ENCODE measurements at regions not wholly inside any gene's neighbourhood (a gene's known extent, or its start where the extent isn't known, plus 50 kb on each side); places are given as distances from the start of the nearest gene placed in this dataset.
"Not testable (repeated sequence)": the region's sequence is repeated elsewhere in the genome, so short reads cannot be mapped to it uniquely, and the experiment has no call there.

DNA sequence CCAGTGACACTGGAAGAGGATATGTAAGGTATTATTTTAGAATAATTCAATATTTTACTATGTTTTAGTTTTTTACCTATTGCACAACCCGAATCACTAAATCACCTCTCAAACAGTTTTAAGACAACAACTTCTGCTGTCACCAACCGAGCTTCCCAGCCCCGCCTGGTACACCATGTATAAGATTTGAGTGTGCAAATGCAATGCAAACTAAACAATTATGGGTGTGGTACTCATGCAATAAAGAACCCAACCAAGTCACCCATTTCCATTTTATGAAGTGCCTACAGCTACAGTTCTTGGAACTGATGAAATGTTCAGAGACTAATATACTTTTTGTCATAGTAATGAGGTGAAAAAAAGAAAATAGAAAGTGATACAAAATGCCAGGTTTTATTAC is 256.2 kb downstream of the TAFA4 start:
- no peak for DNase-seq

DNA sequence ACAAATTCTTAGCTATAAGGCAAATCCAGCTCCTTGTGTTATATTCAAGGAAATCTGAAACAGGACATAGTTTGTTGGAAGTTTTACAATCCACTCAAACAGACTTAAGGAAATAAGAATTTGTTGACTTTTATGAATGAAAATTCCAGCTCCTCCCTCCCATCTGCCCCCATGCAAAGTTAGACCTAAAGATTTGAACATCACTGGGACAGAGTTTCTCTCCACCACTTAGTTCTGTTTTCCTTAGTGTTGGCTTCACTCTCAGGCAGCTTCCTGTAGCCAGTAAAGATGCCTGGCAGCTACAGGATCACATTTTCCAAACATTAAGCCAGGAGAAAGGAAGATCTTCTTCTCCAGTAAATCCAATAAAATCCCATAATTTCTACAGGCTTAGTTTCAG is 265.0 kb downstream of the TAFA4 start:
- DNase-seq, result no peak

DNA sequence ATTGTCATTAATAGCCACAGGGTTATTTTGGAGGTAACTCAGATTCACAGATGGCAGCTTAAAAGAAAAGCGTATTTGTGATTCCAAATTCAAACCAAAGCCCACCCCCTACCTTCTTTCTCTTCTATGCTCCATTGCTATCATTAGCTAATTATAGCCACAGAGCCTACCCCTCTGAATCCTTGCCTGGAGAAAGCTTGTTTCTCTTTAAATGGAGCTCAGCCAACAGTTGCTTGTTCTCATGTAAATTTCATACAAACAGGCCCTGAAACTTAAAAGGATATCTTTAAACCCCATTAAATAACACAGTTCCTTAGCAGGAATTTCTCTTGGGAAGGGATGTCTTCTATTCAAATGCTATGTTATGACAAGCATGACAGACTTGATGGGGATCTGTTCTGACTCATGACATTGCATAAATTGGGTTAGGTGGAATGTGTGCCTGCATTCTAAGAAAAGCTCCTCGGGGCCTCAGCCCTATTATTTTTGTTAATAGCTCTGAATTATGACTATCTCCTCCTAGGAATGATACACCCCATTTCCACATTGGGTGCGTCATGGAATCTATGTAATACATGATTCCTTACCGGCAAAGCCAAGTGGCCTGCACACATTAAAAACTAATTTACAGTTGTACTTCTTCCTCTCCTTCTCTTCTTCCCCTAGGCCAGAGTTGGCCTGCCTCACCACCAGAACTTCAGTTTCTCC is 265.8 kb downstream of the TAFA4 start:
- no peak for DNase-seq

DNA sequence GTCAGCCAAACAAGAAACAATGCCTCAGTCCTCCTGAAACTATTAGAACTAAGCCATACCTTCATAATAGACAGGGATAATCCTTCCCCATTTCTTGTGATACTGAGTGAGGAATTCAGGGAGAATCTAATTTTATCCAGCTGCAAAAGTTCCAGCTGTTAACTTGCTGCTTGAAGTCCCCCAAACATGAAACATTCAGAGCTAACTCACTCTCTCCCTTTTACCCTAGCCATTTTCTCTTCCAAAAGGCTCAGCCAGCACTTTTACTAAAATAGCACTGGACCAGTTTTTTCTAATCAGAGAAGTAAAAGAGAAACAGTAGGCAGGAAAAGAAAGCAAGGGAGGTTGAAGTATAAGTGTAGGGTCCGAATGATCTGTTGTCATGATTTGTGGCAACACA is 268.1 kb downstream of the TAFA4 start:
- no peak for DNase-seq

DNA sequence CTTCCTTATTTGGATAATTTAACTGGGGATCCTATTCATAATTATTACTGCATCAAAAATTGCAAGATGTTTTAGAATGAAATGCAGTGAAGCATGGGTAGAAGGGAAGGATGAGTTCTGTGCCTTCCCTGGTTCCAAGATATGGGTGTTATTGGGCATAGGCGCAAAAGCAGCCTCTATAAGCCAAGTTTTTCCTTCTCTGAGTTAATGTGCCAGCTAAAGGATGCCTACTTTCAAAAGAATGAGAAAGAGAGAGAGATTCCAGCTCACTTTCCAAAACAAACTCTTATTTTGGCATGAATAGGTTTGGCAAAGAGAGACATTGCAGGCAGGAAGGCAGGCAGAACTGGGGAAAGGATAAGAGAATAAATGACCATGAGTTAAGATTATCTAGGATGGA is 270.2 kb downstream of the TAFA4 start:
- no peak for DNase-seq

DNA sequence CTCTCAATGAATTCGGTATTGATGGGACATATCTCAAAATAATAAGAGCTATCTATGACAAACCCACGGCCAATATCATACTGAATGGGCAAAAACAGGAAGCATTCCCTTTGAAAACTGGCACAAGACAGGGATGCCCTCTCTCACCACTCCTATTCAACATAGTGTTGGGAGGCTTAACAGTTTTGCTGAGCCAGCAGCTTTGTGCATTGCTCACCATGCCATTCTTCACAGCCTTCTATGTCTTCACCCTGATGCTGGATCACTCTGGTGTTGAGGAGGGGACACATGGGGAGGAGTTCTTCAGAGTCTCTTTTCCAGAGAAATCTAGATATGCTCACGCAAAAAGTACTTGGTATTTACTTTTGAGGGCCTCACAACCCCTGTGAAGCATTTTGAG is 281.7 kb downstream of the TAFA4 start:
- not testable (repeated sequence) for DNase-seq

DNA sequence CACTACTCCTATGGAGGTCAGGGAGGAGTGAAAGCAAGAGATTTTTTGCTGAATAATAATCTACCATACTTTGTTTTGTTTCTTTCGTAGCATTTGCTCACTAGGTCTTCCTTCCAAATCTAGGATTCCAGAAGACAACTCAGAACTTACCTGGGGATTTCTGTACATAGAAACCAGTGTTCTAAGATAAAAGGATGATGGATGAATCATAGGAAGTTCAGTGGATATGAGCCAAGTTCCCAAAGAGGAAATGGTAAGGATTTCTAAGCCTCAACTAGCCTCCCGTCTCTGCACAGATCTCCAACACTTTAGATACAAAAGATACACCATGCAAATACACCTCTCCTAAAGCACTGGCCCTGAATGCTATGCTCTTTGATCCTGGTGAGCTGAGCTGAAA is 283.9 kb downstream of the TAFA4 start:
- no peak for DNase-seq

DNA sequence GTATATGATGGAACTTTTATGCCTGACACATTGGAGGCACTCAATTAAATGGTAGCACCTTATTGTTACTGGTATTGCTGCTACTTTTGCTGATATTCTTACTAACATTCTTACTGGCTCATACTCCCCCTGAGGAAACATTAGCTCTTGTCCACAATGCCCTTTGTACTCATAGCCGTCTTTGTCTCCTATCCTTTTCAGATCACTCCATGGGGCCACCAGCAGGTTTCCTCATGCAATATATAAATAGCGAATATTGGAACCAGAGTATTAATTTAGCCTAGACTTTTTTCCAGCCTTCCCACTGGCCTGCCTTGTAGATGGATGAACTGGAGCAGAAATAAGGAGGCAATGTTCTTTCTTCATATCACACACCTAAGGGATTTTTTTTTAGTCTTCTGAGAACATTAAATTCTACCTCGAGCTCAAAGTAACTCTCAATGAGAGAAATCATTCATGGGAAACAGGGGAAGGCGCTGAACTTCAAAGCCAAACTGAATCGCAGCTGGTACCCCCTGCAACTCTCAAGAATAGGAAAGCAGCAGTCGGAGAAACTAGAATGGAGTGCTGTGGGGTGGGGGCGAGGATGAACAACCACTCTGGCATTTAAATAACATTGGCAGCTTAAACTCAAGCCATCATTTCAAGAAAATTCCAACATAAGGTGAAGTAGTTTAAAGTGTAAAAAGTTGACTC is 300.3 kb downstream of the TAFA4 start:
- DNase-seq, result no peak

DNA sequence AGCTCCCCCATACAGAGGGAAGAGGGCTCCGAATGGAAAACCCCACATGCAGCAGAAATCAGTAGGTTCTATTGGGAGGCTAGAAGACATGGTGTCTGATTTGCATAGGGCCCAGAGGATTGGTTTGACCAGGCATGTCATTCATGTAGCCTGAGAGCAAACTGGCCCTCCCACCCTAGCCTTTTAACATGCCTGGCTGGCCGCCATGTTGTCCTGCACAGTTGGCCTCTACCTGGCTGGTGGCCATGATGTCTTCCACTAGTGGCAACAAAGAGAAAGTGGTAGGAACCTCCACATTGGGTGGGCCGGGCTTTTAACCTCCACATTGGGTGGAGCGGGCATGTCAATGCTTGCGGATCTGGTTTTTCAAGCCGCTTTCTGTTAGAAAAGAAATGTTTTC is 312.1 kb downstream of the TAFA4 start:
- no peak for DNase-seq

DNA sequence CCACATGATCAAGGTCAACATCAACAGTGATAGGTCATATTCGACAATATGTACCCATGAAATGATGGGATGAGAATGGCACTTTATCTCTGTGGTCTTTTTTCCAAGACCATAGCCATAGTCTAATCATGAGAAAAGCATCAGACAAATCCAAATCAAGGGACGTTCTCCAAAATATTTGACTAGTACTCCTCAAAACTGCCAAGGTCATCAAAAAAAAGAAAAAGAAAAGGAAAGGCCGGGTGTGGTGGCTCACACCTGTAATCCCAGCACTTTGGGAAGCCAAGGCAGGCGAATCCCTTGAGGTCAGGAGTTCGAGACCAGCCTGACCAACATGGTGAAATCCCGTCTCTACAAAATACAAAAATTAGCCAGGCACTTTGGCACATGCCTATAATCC is 318.3 kb downstream of the TAFA4 start:
- DNase-seq, result no peak

DNA sequence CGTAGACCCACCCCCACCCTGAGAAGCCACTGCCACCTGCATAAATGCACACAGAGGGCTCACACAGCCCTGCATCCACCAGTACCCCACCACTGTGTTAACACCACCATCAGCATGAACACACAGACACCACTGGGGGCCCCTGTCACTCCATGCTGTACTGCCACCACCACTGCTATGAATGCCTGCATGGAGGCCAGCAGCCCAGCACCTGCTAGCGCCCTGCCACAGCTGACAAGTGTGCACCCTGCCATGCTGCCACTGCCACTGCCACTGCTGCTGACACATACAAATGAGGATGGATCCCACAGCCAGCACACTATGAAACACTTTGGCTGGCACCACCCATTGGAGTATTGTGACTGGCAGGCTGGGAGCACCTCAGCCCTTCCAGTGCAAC is 361.0 kb downstream of the TAFA4 start:
- DNase-seq, result no peak

DNA sequence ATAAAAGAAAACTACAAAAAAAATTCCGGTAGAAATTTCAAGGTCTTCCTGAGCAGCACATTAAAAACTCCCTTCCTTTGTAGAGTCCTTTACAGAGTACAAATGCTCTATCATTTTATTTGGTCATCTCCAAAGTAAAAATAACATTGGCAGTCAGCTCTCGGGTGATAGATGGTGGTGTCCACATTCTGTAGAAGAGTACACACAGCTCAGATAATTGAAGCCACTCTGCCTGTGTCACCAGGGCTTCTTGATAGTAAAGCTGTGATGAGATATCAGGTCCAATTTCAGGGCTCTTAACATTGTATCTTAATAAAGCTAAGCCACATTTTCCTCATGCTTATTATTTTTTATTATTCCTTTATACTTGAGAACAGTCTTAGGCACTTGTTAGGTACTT is 371.6 kb downstream of the TAFA4 start:
- DNase-seq, result no peak

DNA sequence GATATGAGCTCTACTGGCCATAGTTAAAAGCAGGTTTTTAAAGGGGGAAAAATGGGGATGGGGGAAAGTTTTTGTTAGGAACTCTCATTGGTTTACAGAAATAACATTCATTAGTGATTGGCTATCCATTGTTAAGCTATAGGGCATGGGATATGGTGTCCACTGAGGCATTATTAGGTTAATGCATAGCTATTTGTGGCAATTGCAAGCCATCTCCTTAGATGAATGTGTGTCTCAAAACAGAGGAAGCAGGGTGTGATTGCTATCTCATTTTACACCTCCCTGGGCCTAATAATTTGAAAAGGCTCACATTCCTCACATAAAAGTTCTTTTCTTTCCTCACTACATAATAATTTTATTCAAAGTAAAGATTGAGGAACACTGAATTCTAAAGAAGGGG is 396.6 kb downstream of the TAFA4 start:
- no peak for DNase-seq

DNA sequence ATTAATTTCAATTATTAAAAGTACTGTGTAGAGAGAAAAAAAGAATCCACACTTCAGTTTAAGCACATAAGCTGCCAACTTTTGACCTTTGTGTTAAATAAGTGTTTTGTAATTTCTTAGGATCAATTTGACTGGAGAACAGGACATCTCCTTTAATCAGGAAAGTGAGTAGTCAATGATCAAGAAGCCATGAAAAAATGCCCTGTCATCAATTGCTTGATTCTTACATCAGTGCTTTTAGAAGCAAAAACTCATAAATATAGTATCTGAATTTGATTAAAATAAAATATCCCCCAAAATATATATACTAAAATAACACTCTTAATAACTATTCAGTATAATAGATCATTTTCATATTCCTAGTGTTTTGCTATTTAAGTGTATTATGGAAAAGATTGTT is 409.0 kb downstream of the TAFA4 start:
- DNase-seq, result no peak

DNA sequence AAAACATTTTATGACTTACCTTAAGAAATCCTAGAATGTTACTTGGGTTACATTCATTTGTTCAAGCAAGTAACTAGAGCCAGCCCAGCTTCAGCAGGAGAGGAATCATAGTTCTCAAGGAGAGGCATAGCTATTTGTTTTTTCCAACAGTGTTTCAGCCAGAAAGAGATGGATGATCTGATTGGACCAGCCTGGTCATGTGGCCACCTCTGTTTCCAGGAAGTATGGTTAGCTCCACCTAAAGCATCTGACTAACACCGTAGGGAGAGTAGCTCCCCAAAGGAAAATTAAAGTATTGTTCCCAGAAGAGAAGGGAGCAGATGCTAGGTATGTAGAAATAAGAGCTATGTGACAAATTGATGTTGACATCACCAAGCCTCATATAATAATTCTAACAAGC is 417.1 kb downstream of the TAFA4 start:
- DNase-seq, result no peak

DNA sequence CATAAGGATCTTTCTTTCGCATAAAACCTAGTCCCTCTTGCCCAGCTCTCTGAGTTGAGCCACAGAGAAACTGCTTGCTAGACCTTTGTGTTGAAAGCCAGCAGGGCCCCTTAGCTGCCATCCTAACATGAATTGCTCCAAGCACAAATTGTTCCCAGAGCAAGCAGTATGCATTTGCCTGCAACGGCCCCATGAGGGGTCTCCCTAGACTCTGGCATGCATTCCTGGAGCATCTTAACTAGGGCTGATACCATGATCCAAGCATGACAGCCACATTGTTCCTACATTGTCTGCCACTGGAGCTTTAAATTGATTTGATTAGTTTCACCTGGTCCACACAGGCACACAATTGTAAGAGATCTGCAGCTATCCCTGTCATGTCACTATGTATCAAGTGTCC is 428.1 kb downstream of the TAFA4 start:
- DNase-seq, result no peak

DNA sequence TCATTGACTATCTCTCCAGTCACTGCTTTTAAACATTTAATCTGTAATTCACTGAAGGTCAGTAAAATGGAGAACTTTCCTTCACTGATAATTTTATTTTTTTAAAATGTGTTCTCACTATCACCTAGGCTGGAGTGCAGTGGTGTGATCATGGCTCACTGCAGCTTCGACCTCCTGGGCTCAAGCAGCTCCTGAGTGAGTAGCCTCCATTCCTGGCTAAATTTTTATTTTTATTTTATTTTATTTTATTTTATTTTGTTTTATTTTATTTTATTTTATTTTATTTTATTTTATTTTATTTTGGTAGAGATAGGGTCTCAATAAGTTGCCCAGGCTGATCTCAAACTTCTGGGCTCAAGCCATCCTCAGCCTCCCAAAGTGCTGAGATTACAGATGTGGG is 446.5 kb downstream of the TAFA4 start:
- DNase-seq, result not testable (repeated sequence)

DNA sequence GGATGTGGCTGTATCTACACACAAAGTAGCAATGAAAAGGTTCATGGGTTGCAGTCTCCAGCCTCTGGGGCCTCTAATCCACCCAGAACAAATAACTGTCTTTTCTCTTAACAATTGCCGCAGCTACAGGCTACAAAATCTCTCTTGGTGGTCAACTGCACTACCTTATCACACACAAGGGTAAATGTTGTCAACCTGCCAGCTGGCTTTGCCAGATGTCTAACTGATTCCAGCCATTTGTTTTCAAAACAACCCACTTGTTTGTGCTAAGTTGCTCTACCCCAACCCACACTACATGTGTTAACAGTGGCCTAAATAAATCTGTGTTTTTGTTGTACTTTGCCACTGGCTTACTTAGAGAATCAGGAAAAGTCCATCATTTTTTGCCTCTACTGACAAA is 447.3 kb downstream of the TAFA4 start:
- no peak for DNase-seq

DNA sequence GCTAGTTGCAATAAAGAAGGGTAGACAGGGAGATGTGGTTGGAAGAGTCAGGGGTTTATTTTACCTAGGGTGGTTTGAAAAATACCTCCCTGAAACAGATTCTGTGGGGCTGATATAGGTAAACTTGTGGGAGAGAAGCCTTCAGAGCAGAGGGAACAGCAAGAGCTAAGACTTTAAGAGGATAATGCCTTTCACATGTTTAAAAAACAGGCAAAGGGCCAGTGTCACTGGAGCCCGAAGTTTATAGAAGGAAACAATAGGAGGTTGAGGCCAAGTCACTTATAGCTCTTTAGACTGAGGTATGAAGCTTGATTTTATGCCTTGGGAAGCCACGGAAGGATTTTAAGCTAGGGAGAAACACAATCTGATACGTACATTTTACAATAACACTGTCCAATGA is 448.7 kb downstream of the TAFA4 start:
- DNase-seq, result no peak

DNA sequence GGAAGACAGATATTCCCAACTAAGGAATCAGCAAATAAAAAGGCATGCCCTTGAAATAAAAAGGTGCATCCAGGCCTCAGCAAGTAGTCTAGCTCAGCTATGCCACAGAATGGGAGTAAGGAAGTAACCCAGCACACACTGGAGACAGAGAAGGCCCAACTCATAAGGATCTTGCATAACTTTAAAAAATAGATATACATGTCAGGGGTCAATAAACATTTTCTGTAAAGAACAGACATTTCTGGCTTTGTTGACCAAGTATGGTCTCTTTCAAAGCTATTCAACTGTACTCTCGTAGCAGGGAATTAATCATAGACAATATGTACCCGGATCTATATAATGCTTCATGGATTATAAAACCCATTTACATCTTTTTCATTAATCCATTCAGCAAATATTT is 449.3 kb downstream of the TAFA4 start:
- DNase-seq, result no peak

DNA sequence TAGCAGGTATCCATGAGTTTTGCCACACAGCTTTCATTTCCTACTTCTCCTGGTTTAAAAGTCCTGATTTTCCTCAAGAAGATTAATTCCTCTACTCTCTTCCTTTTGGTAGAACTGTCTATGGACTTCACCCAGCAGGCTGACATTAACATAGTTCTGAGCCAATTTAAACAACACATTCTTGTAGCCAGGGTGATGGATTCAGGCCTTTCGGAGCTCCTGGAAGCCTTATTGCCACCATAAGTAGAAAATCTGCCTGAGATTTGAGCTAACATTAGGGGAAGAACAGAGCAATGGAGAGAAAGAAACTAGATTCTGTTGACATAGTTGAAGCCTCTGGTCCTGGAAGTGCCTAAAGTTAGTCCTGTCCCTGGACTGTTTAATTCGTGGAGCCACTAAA is 449.8 kb downstream of the TAFA4 start:
- DNase-seq, result no peak

DNA sequence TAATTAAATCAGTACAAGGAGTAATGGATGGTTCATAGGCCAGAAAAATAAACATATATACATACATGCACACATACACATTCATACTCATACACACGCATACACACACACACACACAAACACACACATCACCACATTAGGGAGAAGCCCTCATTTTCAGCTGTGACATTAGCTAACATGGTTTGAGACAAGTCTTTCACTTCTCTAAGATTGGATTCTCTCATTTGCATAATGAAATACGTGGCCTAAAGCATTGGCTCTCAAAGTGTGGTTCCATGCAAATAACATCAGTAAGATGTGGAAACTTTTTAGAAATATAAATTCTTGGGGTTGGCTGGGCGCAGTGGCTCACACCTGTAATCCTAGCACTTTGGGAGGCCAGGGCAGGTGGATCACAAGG is 452.6 kb downstream of the TAFA4 start:
- DNase-seq, result no peak

DNA sequence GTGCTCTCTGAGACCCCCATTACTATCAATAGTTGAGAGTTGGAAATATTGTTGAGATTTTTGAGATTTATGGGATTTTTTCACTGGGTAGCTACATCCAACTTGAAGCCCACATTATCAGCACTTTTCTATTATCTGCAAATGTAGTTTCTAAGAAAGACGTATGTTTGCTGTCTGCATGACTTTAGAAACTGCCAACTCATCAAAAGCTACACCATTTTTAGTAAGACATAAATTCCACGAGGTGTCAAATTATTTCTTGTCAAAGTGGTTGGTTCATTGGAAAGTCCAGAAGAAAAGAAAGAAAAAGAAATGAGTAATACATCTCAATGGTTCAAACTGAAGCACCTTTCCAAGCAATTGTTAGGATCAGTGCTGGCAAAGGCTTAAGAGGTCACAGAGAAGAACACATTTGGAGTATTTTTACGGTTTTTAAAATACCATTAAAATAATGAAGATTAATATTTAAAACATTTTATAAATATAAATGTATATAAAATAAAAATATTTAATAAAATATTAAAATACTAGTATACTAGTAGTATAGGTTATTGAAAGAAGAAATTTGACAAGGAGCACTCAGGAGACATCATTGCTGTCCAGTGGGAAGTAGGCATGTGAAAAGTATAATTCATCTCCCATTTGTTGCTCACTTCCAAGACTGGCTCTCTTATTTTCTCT is 463.5 kb downstream of the TAFA4 start:
- no peak for DNase-seq

DNA sequence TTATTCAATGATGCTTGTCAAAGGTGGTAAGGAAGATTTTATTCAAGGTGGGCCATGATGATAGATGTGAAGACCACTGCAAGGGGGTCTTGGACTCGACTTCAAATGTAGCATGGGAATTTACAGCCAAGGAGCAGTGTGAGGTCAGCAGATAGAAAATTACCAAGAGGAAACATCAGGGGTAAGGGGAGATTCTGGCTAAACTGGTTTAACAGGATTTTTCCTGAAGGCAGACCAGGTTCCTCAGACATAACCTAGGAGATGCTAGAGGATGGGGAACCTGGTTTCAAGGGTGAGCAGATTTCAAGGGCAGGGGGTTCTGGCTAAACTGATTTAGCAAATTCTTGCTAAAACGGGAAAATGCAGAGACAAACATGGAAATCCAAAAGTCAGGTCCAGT is 464.9 kb downstream of the TAFA4 start:
- DNase-seq, result no peak

DNA sequence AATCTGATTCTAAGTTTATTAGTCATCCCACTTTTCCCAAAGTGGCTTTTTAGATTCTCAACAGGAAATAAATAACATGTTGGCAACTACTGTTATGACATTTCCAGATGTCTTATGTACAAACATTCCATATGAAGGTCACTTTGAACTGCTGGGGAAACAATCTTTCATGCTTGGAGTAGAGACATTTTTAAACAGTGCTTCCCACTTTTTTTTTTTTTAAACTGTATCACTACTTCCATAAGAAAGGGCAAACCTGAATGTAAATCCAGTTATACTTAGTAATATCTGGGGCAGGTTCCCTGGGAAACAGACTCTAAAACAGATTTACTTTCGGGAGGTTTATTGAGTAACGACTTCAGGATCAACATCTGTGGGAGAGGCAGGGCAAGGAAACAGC is 473.8 kb downstream of the TAFA4 start:
- no peak for DNase-seq
